ENCODE measurements at regions not wholly inside any gene's neighbourhood (a gene's known extent, or its start where the extent isn't known, plus 50 kb on each side); places are given as distances from the start of the nearest gene placed in this dataset.

- Histone ChIP-seq H3K4me1 (no peaks in the 10 kb centered on the region), H3K9me3 (no peaks in the 10 kb centered on the region), H3K4me3 (no peak overlapping the region), H3K27me3 (no peaks in the 10 kb centered on the region), H3K36me3 (no peaks in the 10 kb centered on the region), H3K27ac (no peak overlapping the region)
- ATAC-seq (ENCODE audit: low FRiP score in 2 of 2): no peak
- DNase-seq: no peak
- no peak for TF ChIP-seq POLR2AphosphoS5 (IDR thresholded peaks at IDR 0.05)
- no peak for TF ChIP-seq CTCF (IDR thresholded peaks at IDR 0.05)
- TF ChIP-seq EP300 (IDR thresholded peaks at IDR 0.05): no peak
- no peak for TF ChIP-seq POLR2A (IDR thresholded peaks at IDR 0.05)
Measured at GRCh38 chr13:80757694-80758093, 416.8 kb upstream of the SPRY2 start.

DNA sequence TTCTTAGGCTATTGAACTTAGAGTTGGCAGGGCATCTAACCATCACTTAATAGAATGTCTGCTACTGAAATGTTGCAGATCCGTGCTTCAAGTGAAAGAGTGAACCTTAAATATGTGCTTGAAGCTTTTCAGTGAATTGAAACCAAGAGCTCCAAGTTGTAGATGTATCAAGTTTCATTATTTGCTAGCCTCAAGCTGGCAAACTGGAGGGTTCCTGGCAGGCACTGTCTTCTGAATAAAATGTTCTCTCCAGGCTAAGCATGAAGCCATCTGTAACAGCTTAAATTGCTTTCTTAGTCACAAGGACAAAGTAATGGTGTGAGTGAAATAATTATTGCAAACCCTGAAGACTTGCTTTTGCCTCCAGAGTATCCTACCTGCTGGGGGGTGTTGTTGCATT is 415.0 kb upstream of the SPRY2 start:
- no peaks in the 10 kb centered on the region for H3K27me3 ChIP-seq
- DNase-seq (no peak), ATAC-seq (ENCODE audit: low FRiP score in 2 of 2) (no peak)
- no peaks in the 10 kb centered on the region for H3K9me3 ChIP-seq
- no peaks in the 10 kb centered on the region for H3K4me1 ChIP-seq
- WGBS, 2 donors: 44 to 79% methylated on average over 1 of the region's 1 CpG
- H3K36me3 ChIP-seq: no peaks in the 10 kb centered on the region
- TF ChIP-seq CTCF (IDR thresholded peaks at IDR 0.05): no peak
- TF ChIP-seq POLR2A (IDR thresholded peaks at IDR 0.05): no peak
- TF ChIP-seq POLR2AphosphoS5 (IDR thresholded peaks at IDR 0.05): no peak
- TF ChIP-seq EP300 (IDR thresholded peaks at IDR 0.05): no peak
- H3K27ac ChIP-seq: no peak overlapping the region
- H3K4me3 ChIP-seq: no peak overlapping the region

DNA sequence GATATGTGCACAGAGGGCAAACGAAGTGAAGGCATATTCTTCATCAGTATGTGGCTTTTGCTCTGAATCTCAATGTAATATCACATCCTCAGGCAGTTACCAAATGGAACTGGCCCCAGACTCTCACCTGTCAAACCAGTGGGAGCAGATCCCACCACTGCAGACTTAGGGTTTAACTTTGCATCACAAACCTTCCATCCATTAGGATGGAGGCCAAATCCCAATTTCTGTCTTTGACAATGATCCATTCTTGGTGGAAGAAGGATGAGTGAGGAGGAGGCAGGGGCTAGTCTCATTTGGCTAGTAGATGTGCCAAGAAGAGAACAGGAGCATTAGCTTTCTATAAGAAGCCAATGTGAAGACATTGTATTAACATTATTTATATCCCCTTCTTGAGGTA is 413.5 kb upstream of the SPRY2 start:
- H3K27ac ChIP-seq: no peak overlapping the region
- DNase-seq: no peak
- ATAC-seq (ENCODE audit: low FRiP score in 2 of 2): no peak
- H3K36me3 ChIP-seq: no peaks in the 10 kb centered on the region
- no peaks in the 10 kb centered on the region for H3K9me3 ChIP-seq
- no peak for TF ChIP-seq CTCF (IDR thresholded peaks at IDR 0.05)
- TF ChIP-seq POLR2AphosphoS5 (IDR thresholded peaks at IDR 0.05): no peak
- no peak for TF ChIP-seq EP300 (IDR thresholded peaks at IDR 0.05)
- TF ChIP-seq POLR2A (IDR thresholded peaks at IDR 0.05): no peak
- H3K4me1 ChIP-seq: no peaks in the 10 kb centered on the region
- WGBS, 2 donors: 55 to 59% methylated on average over 1 of the region's 1 CpG
- H3K4me3 ChIP-seq: no peak overlapping the region
- no peaks in the 10 kb centered on the region for H3K27me3 ChIP-seq

- no peaks in the 10 kb centered on the region for H3K9me3 ChIP-seq
- TF ChIP-seq EP300 (IDR thresholded peaks at IDR 0.05): no peak
- no peak for TF ChIP-seq POLR2A (IDR thresholded peaks at IDR 0.05)
- no peak for TF ChIP-seq POLR2AphosphoS5 (IDR thresholded peaks at IDR 0.05)
- no peak for TF ChIP-seq CTCF (IDR thresholded peaks at IDR 0.05)
- WGBS, 2 donors: 62 to 80% methylated on average over 3 of the region's 3 CpGs
- H3K27me3 ChIP-seq: no peaks in the 10 kb centered on the region
- no peak overlapping the region for H3K27ac ChIP-seq
- no peak for DNase-seq
- H3K36me3 ChIP-seq: no peaks in the 10 kb centered on the region
- no peaks in the 10 kb centered on the region for H3K4me1 ChIP-seq
- ATAC-seq (ENCODE audit: low FRiP score in 2 of 2): no peak
- H3K4me3 ChIP-seq: no peak overlapping the region
Measured at GRCh38 chr13:80753866-80754265, 412.9 kb upstream of the SPRY2 start.

- WGBS, 2 donors: 70 to 72% methylated on average over 1 of the region's 1 CpG
- H3K27ac ChIP-seq: no peak overlapping the region
- no peaks in the 10 kb centered on the region for H3K9me3 ChIP-seq
- no peaks in the 10 kb centered on the region for H3K4me1 ChIP-seq
- no peak for TF ChIP-seq POLR2A (IDR thresholded peaks at IDR 0.05)
- TF ChIP-seq POLR2AphosphoS5 (IDR thresholded peaks at IDR 0.05): no peak
- no peak for TF ChIP-seq EP300 (IDR thresholded peaks at IDR 0.05)
- no peak for TF ChIP-seq CTCF (IDR thresholded peaks at IDR 0.05)
- ATAC-seq (ENCODE audit: low FRiP score in 2 of 2) (no peak), DNase-seq (no peak)
- H3K27me3 ChIP-seq: no peaks in the 10 kb centered on the region
- H3K4me3 ChIP-seq: no peak overlapping the region
- no peaks in the 10 kb centered on the region for H3K36me3 ChIP-seq
Measured at GRCh38 chr13:80751854-80752253, 410.9 kb upstream of the SPRY2 start.

All from upper lobe of left lung (tissue), 6 donors.